Kidney epithelial cell (primary cell): ENCODE measurements at regions not wholly inside any gene's neighbourhood (a gene's known extent, or its start where the extent isn't known, plus 50 kb on each side); places are given as distances from the start of the nearest gene placed in this dataset.

Source experiments
- DNase-seq: peaks from one replicate; pipeline ENCODE4 v3.0.0-alpha.2; 2010; ENCODE audit warnings: low read depth
- H3K27me3 ChIP-seq: 2 replicates; pipeline ENCODE4 v1.6.0; 2011; ENCODE audit warnings: low read length; ENCODE audit not compliant: control insufficient read depth, insufficient read depth
- H3K36me3 ChIP-seq: 2 replicates; pipeline ENCODE4 v1.5.1; 2011; ENCODE audit warnings: low read length; ENCODE audit not compliant: control insufficient read depth, insufficient read depth
- H3K4me3 ChIP-seq: 2 replicates; pipeline ENCODE4 v1.5.1; 2011; ENCODE audit warnings: low read depth, mild to moderate bottlenecking, control low read depth, low read length
- TF ChIP-seq, protein P1 (sequence below): IDR thresholded peaks from 2 replicates; pipeline ENCODE4 v1.5.1; 2011; ENCODE audit warnings: mild to moderate bottlenecking, moderate library complexity, low read length, control low read depth, inconsistent platforms; ENCODE audit not compliant: insufficient read depth, poor library complexity, severe bottlenecking

GRCh38 chr15:38002883-38003477, 68.5 kb downstream of the TMCO5A start:
- H3K36me3 ChIP-seq, result no peaks in the 10 kb centered on the region
- no peaks in the 10 kb centered on the region for H3K27me3 ChIP-seq
- TF ChIP-seq, protein P1, sequence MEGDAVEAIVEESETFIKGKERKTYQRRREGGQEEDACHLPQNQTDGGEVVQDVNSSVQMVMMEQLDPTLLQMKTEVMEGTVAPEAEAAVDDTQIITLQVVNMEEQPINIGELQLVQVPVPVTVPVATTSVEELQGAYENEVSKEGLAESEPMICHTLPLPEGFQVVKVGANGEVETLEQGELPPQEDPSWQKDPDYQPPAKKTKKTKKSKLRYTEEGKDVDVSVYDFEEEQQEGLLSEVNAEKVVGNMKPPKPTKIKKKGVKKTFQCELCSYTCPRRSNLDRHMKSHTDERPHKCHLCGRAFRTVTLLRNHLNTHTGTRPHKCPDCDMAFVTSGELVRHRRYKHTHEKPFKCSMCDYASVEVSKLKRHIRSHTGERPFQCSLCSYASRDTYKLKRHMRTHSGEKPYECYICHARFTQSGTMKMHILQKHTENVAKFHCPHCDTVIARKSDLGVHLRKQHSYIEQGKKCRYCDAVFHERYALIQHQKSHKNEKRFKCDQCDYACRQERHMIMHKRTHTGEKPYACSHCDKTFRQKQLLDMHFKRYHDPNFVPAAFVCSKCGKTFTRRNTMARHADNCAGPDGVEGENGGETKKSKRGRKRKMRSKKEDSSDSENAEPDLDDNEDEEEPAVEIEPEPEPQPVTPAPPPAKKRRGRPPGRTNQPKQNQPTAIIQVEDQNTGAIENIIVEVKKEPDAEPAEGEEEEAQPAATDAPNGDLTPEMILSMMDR, result peak; percentile 68
- no peak overlapping the region for H3K4me3 ChIP-seq
- peak; percentile 57 for DNase-seq

DNA sequence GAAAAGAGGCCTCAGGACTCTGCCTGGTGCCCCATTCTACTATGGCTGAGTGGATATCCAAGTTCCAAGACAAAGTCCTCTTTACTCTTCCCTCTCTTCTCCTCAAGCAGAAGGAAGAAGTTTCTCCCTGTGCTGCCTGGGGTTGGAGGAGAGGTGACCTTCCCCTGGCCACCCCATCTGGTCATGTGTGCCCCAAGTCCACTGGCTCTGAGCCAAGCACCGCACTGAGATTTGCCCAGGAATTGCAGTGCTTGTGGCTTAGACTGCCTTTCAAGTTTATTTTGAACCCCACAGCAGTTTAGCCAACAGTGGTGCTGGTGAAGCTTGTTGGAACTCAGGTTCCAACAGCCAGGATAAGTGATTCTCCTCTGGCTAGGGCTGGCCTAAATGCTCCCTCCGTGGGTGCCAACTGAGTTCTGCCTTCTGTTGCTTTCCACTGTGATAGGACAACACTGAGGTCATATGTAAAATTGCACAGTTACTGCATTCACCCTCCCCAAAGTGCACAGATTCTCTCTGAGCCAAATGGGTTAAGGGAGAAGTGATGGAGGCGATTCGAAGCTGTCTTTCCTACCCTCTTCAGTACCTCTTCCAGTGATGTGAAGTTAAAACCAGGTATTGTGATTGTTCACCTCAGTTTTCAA, 69.9 kb downstream of the TMCO5A start:
- no peak overlapping the region for H3K4me3 ChIP-seq
- DNase-seq, result no peak
- TF ChIP-seq, protein P1, result no peak
- H3K36me3 ChIP-seq, result no peaks in the 10 kb centered on the region
- no peaks in the 10 kb centered on the region for H3K27me3 ChIP-seq

DNA sequence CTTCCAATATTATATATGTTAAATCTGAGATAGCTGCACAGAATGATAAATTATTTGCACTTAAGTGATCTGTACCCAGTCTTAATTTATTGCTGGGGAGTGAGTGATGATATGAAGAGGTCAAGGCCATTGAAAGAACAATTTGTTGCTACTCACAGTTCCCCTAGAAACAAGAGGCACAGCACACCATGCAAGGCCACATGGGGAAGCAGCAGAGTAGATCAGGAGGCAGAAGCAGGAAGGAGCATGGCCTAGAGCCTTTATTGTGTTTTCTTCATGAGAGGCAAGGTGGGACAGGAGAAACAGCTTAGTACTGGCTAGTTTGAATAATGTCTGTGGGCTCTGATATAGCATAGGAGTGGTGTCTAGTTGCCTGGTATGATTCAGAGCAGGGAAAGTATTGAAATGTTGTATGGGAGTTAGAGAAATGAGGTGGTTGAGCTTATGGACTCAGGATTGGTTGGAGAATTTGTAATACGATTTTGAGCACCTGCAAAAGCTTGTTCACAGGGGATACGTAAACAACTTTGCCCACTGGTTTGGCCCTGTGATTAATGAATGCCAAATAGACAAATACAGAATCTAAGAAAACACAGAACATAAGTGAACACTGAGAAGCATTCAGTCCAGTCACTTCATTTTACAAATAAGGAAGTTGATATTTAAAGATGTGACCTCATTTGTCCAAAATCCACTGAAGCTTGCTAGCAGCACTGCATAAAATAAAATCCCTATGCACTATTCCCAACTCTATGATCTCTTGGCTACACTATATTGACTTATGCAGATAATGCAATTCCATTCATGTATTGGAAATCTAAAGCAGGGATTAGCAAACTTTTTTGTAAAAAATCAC, 71.7 kb downstream of the TMCO5A start:
- Histone ChIP-seq H3K4me3 (no peak overlapping the region), H3K36me3 (no peaks in the 10 kb centered on the region), H3K27me3 (no peaks in the 10 kb centered on the region)
- TF ChIP-seq, protein P1, result no peak
- no peak for DNase-seq

- no peak for DNase-seq
- TF ChIP-seq, protein P1, result no peak
- H3K36me3 ChIP-seq, result no peaks in the 10 kb centered on the region
- H3K4me3 ChIP-seq, result no peak overlapping the region
- H3K27me3 ChIP-seq, result no peaks in the 10 kb centered on the region
These were observed 76.0 kb downstream of the TMCO5A start for GRCh38 chr15:38010395-38010794.

DNA sequence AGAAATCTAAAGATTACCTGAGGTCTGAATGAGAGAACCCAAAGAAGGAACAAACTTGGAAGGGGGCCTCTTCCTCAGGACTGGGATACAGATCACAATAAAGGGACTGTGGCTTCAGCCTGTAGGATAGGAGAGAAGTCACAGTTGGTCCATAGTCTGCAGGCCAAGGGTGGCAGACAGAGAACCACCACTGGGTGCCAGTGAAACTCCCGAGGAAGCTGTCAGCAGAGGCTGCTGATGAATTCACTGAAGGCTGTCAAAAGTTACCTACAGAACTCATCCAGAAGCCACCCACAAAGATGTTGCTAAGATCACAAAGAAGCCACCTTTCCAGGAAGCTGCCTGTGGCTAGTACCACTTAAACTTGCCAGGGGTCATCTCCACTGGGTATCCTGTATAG, 78.5 kb downstream of the TMCO5A start:
- Histone ChIP-seq H3K36me3 (no peaks in the 10 kb centered on the region), H3K4me3 (no peak overlapping the region), H3K27me3 (no peaks in the 10 kb centered on the region)
- TF ChIP-seq, protein P1, result no peak
- no peak for DNase-seq
